LNCAP (cell line): ENCODE measurements at regions not wholly inside any gene's neighbourhood (a gene's known extent, or its start where the extent isn't known, plus 50 kb on each side); places are given as distances from the start of the nearest gene placed in this dataset.

ENCODE experiments used
- CTCF ChIP-seq: fragments of 450-650 bp; IDR thresholded peaks from 2 replicates; pipeline ENCODE4 v1.5.1; 2017; ENCODE audit warnings: mild to moderate bottlenecking

GRCh38 chr11:112425121-112425520, 164.5 kb upstream of the PLET1 start:
- TF ChIP-seq CTCF = no peak

- no peak for TF ChIP-seq CTCF
Measured at GRCh38 chr11:112437096-112437495, 176.4 kb upstream of the PLET1 start.

GRCh38 chr11:112439614-112440013, 179.0 kb upstream of the PLET1 start:
- no peak for TF ChIP-seq CTCF

- TF ChIP-seq CTCF = no peak
Measured at GRCh38 chr11:112440518-112440917, 179.9 kb upstream of the PLET1 start.

GRCh38 chr11:112448168-112448567, 187.5 kb upstream of the PLET1 start:
- no peak for TF ChIP-seq CTCF

- no peak for TF ChIP-seq CTCF
Measured at GRCh38 chr11:112448806-112449205, 188.1 kb upstream of the PLET1 start.

GRCh38 chr11:112451250-112451649, 190.6 kb upstream of the PLET1 start:
- no peak for TF ChIP-seq CTCF
